ENCODE measurements at regions not wholly inside any gene's neighbourhood (a gene's known extent, or its start where the extent isn't known, plus 50 kb on each side); places are given as distances from the start of the nearest gene placed in this dataset.
"Not testable (repeated sequence)": the region's sequence is repeated elsewhere in the genome, so short reads cannot be mapped to it uniquely, and the experiment has no call there.

- ChIA-PET POLR2A (no interaction called here), CTCF (no interaction called here)
Measured at GRCh38 chr12:68470664-68471328, 138.6 kb upstream of the MDM1 start.

DNA sequence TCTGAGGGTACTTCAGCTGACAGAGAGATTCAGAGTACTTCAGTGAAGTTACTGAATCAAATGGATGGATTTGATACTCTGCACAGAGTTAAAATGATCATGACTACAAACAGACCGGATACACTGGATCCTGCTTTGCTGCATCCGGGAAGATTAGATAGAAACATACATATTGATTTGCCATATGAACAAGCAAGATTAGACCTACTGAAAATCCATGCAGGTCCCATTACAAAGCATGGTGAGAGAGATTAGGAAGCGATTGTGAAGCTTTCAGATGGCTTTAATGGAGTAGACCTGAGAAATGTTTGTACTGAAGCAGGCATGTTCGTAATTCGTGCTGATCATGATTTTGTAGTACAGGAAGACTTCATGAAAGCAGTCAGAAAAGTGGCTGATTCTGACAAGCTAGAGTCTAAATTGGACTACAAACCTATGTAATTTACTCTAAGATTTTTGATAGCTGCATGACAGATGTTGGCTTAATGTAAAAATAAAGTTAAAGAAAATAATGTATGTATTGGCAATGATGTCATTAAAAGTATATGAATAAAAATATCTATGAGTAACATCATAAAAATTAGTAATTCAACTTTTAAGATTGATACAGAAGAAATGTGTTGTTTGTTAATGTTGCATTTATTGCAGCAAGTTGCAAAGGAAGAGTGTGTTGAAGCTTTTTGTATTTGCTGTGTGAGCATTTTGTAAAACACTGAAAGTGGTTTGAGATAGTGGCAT is 136.1 kb upstream of the RAP1B start:
- POLR2A ChIA-PET = no interaction called here

GRCh38 chr12:68476794-68477193 is 133.9 kb upstream of the RAP1B start:
- ChIA-PET CTCF (interaction anchor here (1.0 to 1.1 kb wide), 2 partner anchors 9 to 170 kb away, joined by 3 read pairs; no protein-coding TSS in a partner anchor), POLR2A (no interaction called here)

More for the DNA sequence above, 136.1 kb upstream of the RAP1B start:
- CTCF ChIA-PET = no interaction called here

GRCh38 chr12:68477261-68477772 is 133.4 kb upstream of the RAP1B start:
- ChIA-PET POLR2A (no interaction called here), CTCF (interaction anchor here (1.0 kb wide), 1 partner anchor 170 kb away, joined by 3 read pairs; no protein-coding TSS in a partner anchor)

GRCh38 chr12:68477906-68478305 is 132.8 kb upstream of the RAP1B start:
- ChIA-PET CTCF (no interaction called here), POLR2A (no interaction called here)

DNA sequence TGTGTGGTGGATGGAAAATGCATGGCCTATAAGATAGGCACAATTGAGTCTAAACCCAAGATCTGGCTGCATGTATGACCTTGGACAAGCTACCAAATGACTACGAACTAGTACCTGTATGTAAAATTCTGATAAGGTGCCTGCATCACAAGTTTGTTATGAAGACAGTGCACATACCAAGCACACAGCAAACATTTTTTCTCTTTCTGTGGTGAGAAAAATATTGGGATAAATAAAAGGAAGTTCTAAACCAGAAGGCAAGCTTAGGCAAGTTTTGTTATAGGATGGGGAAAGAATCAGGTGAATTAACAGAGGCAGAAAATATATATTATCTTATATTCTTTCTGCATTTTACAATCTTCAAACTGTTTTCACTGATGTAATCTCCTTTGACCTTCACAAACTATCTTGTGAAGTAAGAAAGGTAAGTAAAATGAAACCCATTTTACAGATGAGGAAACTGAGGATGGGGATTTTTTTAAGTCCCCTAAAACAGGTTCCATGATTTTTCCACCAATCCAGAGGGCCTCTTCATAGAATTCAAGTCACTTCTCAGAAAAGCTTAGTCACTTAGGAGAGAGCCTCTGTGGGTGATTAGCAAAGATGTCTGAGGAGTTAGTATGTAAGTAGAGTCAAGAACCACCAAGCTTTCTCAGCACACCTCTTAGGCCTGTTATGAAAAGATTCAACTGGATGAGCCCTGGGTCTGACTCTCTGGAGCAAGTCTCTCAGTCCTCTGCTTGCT is 132.0 kb upstream of the RAP1B start:
- CTCF ChIA-PET = no interaction called here
- POLR2A ChIA-PET = no interaction called here

DNA sequence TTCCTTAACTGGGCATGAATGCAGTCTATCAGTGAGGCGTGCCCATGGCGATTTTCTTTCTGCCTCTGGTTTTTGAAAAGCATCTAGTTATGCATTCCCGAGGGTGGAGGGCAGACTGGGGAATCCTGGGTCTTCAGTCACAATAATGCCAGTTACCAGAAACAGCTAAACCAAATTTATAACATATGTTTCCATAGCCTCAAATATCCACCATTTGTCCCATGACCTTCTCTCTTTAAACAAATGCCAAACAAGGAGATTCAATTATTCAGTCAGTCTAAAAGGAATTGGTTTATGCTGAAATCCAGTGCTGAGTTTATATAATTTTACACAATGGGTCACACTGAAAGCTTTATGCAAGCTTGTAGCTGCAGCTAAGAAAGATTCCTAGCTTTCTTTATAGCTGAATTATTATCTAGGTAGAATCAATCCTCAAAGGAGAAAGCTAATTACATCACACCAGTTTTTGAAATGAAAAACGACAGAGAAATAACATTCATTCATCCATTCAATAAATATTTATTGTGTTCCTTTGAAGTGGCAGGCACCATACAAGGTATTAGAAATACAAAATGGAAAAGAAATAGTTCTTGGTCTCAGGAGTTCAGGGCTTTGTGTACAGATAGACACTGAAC is 131.3 kb upstream of the RAP1B start:
- CTCF ChIA-PET = interaction anchor here (2.5 kb wide), 1 partner anchor 114 kb away, joined by 10 read pairs; no protein-coding TSS in a partner anchor
- POLR2A ChIA-PET = no interaction called here

- POLR2A ChIA-PET = interaction anchor here (0.7 kb wide), 1 partner anchor 133 kb away, joined by 4 read pairs; no protein-coding TSS in a partner anchor
- CTCF ChIA-PET = interaction anchor here (2.5 kb wide), 1 partner anchor 114 kb away, joined by 10 read pairs; no protein-coding TSS in a partner anchor
Measured at GRCh38 chr12:68479896-68480291, 130.8 kb upstream of the RAP1B start.

DNA sequence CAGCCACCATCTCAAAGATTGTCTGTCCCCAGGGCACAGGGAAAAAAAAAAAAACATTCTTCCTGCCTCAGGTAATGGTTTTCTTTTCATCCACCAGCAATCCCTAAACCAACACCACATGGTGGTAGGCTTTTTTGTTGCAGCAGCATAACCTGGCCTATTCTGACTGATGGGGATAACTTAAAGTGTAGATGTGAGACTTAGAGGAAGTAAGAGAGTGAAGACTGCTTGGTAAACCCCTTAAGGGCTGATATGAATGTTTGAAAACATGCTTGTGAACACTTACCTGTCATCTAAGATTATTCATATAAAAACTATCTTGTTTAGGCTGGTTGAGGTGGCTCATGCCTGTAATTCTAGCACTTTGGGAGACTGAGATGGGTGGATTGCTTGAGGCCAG is 130.2 kb upstream of the RAP1B start:
- ChIA-PET CTCF (interaction anchor here (0.6 to 2.5 kb wide), 3 partner anchors 18 to 164 kb away, joined by 3 to 10 read pairs (median 6); no protein-coding TSS in a partner anchor), POLR2A (interaction anchor here (0.7 to 1.0 kb wide), 2 partner anchors 132 to 133 kb away, joined by 4 read pairs; no protein-coding TSS in a partner anchor)

GRCh38 chr12:68481181-68481941 is 129.3 kb upstream of the RAP1B start:
- ChIA-PET POLR2A (interaction anchor here (0.6 to 2.0 kb wide), 9 partner anchors 16 to 231 kb away, joined by 3 to 18 read pairs (median 5); partner anchors contain the start of gene RAP1B), CTCF (interaction anchor here (0.9 to 2.5 kb wide), 3 partner anchors 17 to 116 kb away, joined by 3 to 10 read pairs (median 6); no protein-coding TSS in a partner anchor)

DNA sequence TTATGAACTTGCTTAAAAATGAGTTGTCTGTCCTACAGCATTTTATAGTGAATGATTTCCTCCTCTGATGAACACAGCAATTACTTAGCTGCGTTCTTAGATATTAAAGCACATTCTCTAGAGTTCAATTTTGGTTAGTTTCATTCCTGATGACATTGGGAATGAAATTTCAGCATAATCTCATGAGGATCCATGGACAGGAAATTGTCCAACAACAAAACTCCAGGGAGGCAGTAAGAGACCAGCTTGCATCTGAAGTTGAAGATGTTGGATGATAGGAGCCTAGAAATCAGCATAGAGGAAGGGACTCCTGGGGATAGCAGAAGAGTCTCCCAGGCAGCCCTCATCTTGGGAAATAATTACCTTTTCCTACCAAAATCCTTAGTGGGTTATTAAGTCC is 128.7 kb upstream of the RAP1B start:
- POLR2A ChIA-PET = interaction anchor here (0.6 to 2.0 kb wide), 10 partner anchors 16 to 230 kb away, joined by 3 to 18 read pairs (median 5); partner anchors contain the start of gene RAP1B
- CTCF ChIA-PET = interaction anchor here (0.9 to 2.5 kb wide), 2 partner anchors 80 to 116 kb away, joined by 3 to 10 read pairs; no protein-coding TSS in a partner anchor

DNA sequence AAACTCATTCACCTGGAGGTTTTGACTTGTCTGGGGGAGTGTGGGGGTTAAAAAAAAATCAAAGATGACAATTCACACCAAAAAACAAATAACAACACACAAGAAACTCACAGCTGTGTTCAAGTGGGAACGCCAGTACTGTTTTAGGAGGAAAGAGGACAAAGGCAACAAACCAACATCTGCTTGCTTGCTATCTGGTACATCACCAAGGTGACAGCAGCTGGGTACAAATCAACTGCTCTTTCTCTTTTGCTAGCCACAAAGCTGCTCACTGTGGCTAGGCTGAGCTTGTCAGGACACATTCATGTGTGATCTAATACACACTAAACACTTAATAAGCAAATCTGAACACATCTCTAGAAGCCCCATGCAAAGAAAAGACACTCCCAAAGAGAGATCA is 128.0 kb upstream of the RAP1B start:
- POLR2A ChIA-PET = interaction anchor here (0.6 to 2.0 kb wide), 5 partner anchors 32 to 1051 kb away, joined by 3 to 6 read pairs (median 4); partner anchors contain the start of gene RAP1B
- CTCF ChIA-PET = interaction anchor here (1.1 kb wide), 1 partner anchor 117 kb away, joined by 3 read pairs; no protein-coding TSS in a partner anchor

DNA sequence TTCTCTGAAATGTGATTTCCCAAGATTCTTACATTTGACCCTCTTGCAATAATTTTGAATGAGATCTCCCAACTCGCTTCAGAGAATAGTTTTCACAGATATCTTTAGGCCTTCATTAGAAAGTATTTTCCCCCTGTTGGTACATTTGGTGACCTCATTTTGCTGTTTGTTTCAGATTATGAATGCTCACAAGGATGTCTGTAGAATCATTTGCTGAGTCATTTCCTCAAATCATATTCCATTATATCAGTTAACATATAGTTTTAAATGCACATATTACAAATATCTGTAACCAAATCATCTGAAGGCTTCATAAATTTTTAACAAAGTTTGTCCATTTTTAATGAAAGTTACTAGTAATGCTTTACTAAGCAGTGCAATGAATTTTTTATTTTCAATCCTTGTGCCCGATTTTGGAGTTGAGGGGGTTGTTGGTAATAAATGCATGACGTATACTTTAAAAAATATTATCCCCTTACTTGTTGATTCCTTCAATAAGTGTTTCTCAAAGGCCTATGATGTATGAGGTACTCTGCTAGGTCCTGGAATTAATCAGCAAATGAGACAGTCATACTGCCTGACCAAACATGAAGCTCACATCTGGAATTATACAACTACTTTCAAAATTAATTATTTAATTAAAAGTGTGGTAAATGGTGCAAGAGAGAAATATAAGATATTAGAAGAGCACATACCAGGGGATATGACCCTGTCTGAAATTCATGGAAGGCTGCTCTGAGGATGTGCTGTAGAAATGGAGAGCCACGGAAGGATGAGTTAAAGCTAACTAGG is 126.9 kb upstream of the RAP1B start:
- POLR2A ChIA-PET = interaction anchor here (0.8 to 1.2 kb wide), 2 partner anchors 13 to 127 kb away, joined by 3 to 6 read pairs; partner anchors contain the start of gene RAP1B
- CTCF ChIA-PET = interaction anchor here (1.0 to 1.1 kb wide), 2 partner anchors 14 to 118 kb away, joined by 3 read pairs; no protein-coding TSS in a partner anchor

- ChIA-PET CTCF (interaction anchor here (1.0 kb wide), 1 partner anchor 13 kb away, joined by 3 read pairs; no protein-coding TSS in a partner anchor), POLR2A (interaction anchor here (0.6 to 0.8 kb wide), 2 partner anchors 13 to 127 kb away, joined by 3 to 6 read pairs; no protein-coding TSS in a partner anchor)
Measured at GRCh38 chr12:68484578-68484977, 126.1 kb upstream of the RAP1B start.

DNA sequence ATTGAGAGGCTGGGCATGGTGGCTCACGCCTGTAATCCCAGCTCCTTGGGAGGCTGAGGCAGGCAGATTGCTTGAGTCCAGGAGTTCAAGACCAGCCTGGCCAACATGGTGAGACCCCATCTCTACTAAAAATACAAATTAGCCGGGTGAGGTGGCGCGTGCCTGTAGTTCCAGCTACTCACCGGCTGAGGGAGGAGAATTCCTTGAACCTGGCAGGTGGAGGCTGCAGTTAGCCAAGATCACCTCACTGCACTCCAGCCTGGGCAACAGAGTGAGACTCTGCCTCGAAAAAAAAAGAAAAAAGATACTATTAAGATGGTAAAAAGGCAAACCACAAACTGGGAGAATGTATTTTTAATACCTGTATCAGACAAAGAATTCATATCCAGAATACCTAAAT is 124.2 kb upstream of the RAP1B start:
- CTCF ChIA-PET, POLR2A ChIA-PET: not testable (repeated sequence)

DNA sequence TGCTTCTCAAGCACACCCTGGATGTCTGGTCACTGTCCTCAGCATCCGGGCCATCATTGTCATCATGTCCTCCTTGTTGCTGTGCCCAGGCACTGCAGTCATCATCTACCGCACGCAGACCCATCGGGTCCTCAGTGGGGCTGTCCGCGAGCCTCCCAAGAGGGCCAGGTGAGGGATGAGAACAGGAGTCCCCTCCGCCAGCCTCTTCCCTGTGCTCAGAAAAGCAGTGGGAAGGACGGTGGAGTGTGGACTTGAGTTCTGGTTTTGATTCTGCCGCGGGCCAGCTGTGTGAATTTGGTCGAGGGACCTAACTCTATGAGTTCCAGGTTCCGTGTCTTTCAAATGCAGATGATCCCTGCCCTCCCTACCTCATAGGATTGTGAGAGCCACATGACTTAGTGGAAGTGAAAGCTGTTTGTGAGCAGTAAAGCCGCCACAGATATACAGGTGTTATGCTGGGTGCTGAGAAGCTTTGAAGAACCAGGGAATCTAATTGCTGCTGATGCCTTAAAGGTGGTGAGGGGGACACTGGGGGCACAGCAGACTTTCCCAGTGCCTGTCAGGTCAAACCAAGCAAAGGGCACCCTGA is 122.9 kb upstream of the RAP1B start:
- CTCF ChIA-PET = no interaction called here
- POLR2A ChIA-PET = no interaction called here

- ChIA-PET POLR2A (no interaction called here), CTCF (no interaction called here)
Measured at GRCh38 chr12:68489273-68489672, 121.4 kb upstream of the RAP1B start.
